ENCODE measurements at regions not wholly inside any gene's neighbourhood (a gene's known extent, or its start where the extent isn't known, plus 50 kb on each side); places are given as distances from the start of the nearest gene placed in this dataset.

- H3K9me3 ChIP-seq (ENCODE audit: low read depth, low read length, poor library complexity, severe bottlenecking), result no peaks in the 10 kb centered on the region
- CTCF ChIA-PET, result interaction anchor here (0.6 kb wide), 1 partner anchor 940 kb away, joined by 5 read pairs; no protein-coding TSS in a partner anchor
Observed at GRCh38 chr6:120383681-120384080, 950.6 kb downstream of the TBC1D32 start.

GRCh38 chr6:120378582-120379220 lies 955.6 kb downstream of the TBC1D32 start:
- DNase-seq (ENCODE audit: low spot score), result peak; percentile 48
- ChIA-PET CTCF (no interaction called here), POLR2A (ENCODE audit: low non-redundant PET) (no interaction called here)
- no peaks in the 10 kb centered on the region for H3K27me3 ChIP-seq (replicated peaks; ENCODE audit: insufficient read depth, low read depth, low read length, poor library complexity)
- BruUV-seq (replicated peaks), result no TSS peak
- no peak overlapping the region for H3K27ac ChIP-seq (ENCODE audit: low read depth, low read length, poor library complexity, severe bottlenecking)
- H3K4me3 ChIP-seq (ENCODE audit: low read depth, low read length, poor library complexity, severe bottlenecking), result no peak overlapping the region
- TF ChIP-seq CTCF (conservative IDR thresholded peaks at IDR 0.05; ENCODE audit: low read depth, low read length), result peak; percentile 61
- TF ChIP-seq EZH2 (IDR thresholded peaks at IDR 0.05; ENCODE audit: borderline replicate concordance, low read depth, low read length, poor library complexity, severe bottlenecking), result no peak
- intact Hi-C loops (cut with micrococcal nuclease; ENCODE audit: unreplicated experiment), result loop anchor here (5.0 kb wide), 1 partner anchor 1231 kb away; no protein-coding TSS in a partner anchor
- no peaks in the 10 kb centered on the region for H3K4me1 ChIP-seq (ENCODE audit: insufficient read depth, low read length, poor library complexity, severe bottlenecking)
- H3K36me3 ChIP-seq (ENCODE audit: insufficient read depth, low read length, poor library complexity, severe bottlenecking), result no peaks in the 10 kb centered on the region
- H3K9me3 ChIP-seq (ENCODE audit: low read depth, low read length, poor library complexity, severe bottlenecking), result no peaks in the 10 kb centered on the region

More at GRCh38 chr6:120383681-120384080, 950.6 kb downstream of the TBC1D32 start:
- Histone ChIP-seq H3K27me3 (replicated peaks; ENCODE audit: insufficient read depth, low read depth, low read length, poor library complexity) (no peaks in the 10 kb centered on the region), H3K4me3 (ENCODE audit: low read depth, low read length, poor library complexity, severe bottlenecking) (no peak overlapping the region), H3K36me3 (ENCODE audit: insufficient read depth, low read length, poor library complexity, severe bottlenecking) (no peaks in the 10 kb centered on the region), H3K4me1 (ENCODE audit: insufficient read depth, low read length, poor library complexity, severe bottlenecking) (no peaks in the 10 kb centered on the region), H3K27ac (ENCODE audit: low read depth, low read length, poor library complexity, severe bottlenecking) (no peak overlapping the region)
- intact Hi-C loops (cut with micrococcal nuclease; ENCODE audit: unreplicated experiment), result no loop called here
- DNase-seq (ENCODE audit: low spot score), result no peak
- TF ChIP-seq CTCF (conservative IDR thresholded peaks at IDR 0.05; ENCODE audit: low read depth, low read length) (no peak), EZH2 (IDR thresholded peaks at IDR 0.05; ENCODE audit: borderline replicate concordance, low read depth, low read length, poor library complexity, severe bottlenecking) (no peak)
- no TSS peak for BruUV-seq (replicated peaks)
- POLR2A ChIA-PET (ENCODE audit: low non-redundant PET), result no interaction called here

GRCh38 chr6:120373185-120373584 lies 961.1 kb downstream of the TBC1D32 start:
- Histone ChIP-seq H3K27me3 (replicated peaks; ENCODE audit: insufficient read depth, low read depth, low read length, poor library complexity) (no peaks in the 10 kb centered on the region), H3K4me3 (ENCODE audit: low read depth, low read length, poor library complexity, severe bottlenecking) (no peak overlapping the region), H3K9me3 (ENCODE audit: low read depth, low read length, poor library complexity, severe bottlenecking) (no peaks in the 10 kb centered on the region), H3K27ac (ENCODE audit: low read depth, low read length, poor library complexity, severe bottlenecking) (no peak overlapping the region), H3K36me3 (ENCODE audit: insufficient read depth, low read length, poor library complexity, severe bottlenecking) (no peaks in the 10 kb centered on the region), H3K4me1 (ENCODE audit: insufficient read depth, low read length, poor library complexity, severe bottlenecking) (no peaks in the 10 kb centered on the region)
- no TSS peak for BruUV-seq (replicated peaks)
- TF ChIP-seq EZH2 (IDR thresholded peaks at IDR 0.05; ENCODE audit: borderline replicate concordance, low read depth, low read length, poor library complexity, severe bottlenecking) (no peak), CTCF (conservative IDR thresholded peaks at IDR 0.05; ENCODE audit: low read depth, low read length) (no peak)
- ChIA-PET CTCF (no interaction called here), POLR2A (ENCODE audit: low non-redundant PET) (no interaction called here)
- DNase-seq (ENCODE audit: low spot score), result no peak
- intact Hi-C loops (cut with micrococcal nuclease; ENCODE audit: unreplicated experiment), result no loop called here
